GM12878 (cell line): ENCODE measurements at regions not wholly inside any gene's neighbourhood (a gene's known extent, or its start where the extent isn't known, plus 50 kb on each side); places are given as distances from the start of the nearest gene placed in this dataset.

Source experiments
- ATAC-seq: fragments of 200-7000 bp; cut with Tn5 transposase; 3 replicates; pipeline ENCODE4 v1.9.1; 2020; ENCODE audit warnings: mild to moderate bottlenecking, moderate library complexity
- BruUV-seq: library from RNA; stranded (reverse); fragments of 400-500 nt; replicated peaks from 2 replicates; lab custom pipeline; 2021; lab: Mats Ljungman, UMichigan
- CTCF ChIA-PET: fragments of 300-600 bp; sonication (Branson Sonifier 250); formaldehyde crosslinking; extraction: SDS; loops from one replicate; lab custom pipeline; 2021; ENCODE audit warnings: inconsistent platforms; lab: Yijun Ruan, JAX
- POLR2A ChIA-PET: fragments of 350-600 bp; formaldehyde crosslinking; extraction: SDS; loops from one replicate; lab custom pipeline; 2021; ENCODE audit warnings: inconsistent platforms; lab: Charles Lee
- RAD21 ChIA-PET: fragments of 300-600 bp; sonication (Branson Sonifier 250); formaldehyde crosslinking; loops from one replicate; lab custom pipeline; 2023; ENCODE audit warnings: antibody characterized with exemption; ENCODE audit not compliant: unreplicated experiment; lab: Charles Lee
- SMC1A ChIA-PET: fragments of 300-600 bp; sonication (Branson Sonifier 250); formaldehyde crosslinking; loops from one replicate; lab custom pipeline; 2023; ENCODE audit not compliant: unreplicated experiment, uncharacterized antibody; lab: Charles Lee
- DNase-seq: peaks from one replicate; pipeline ENCODE4 v3.0.0-alpha.2; 2011; ENCODE audit warnings: low read depth, low spot score
- FAIRE-seq: peaks from 3 replicates; lab custom pipeline; 2011; peaks lifted over from hg19 to GRCh38; lab: Jason Lieb, UNC
- H2AFZ ChIP-seq: 2 replicates; pipeline ENCODE4 v1.6.0; 2011; ENCODE audit warnings: low read depth, low read length, control low read depth; ENCODE audit not compliant: control insufficient read depth
- H3K27ac ChIP-seq: 2 replicates; pipeline ENCODE4 v1.5.1; 2011; ENCODE audit warnings: control low read depth; ENCODE audit not compliant: control insufficient read depth, insufficient read depth
- H3K27me3 ChIP-seq, 2 experiments: replicated peaks in 1 of 2; 2 replicates each; pipeline versions ENCODE4 v1.6.0 to v1.6.1; 2011; ENCODE audit warnings: low read length in 1 of 2; ENCODE audit not compliant: control insufficient read depth in 2 of 2, insufficient read depth in 2 of 2
- H3K36me3 ChIP-seq, 2 experiments: 2 replicates each; pipeline ENCODE4 v1.5.1; 2011; ENCODE audit warnings: low read length in 1 of 2; ENCODE audit not compliant: control insufficient read depth in 2 of 2, insufficient read depth in 2 of 2
- H3K4me1 ChIP-seq: 2 replicates; pipeline ENCODE4 v1.6.1; 2011; ENCODE audit warnings: mild to moderate bottlenecking, low read length, moderate library complexity, mixed read lengths; ENCODE audit not compliant: control insufficient read depth, insufficient read depth
- H3K4me2 ChIP-seq: 2 replicates; pipeline ENCODE4 v1.6.0; 2011; ENCODE audit warnings: control low read depth; ENCODE audit not compliant: control insufficient read depth, insufficient read depth
- H3K4me3 ChIP-seq: fragments of 200-600 bp; sonication (generic); 2 replicates; pipeline ENCODE4 v1.5.1; 2016
- H3K79me2 ChIP-seq: 2 replicates; pipeline ENCODE4 v1.6.0; 2011; ENCODE audit warnings: low read length; ENCODE audit not compliant: control insufficient read depth, insufficient read depth
- H3K9ac ChIP-seq: 2 replicates; pipeline ENCODE4 v1.8.0; 2011; ENCODE audit warnings: low read length, control low read depth, mixed read lengths; ENCODE audit not compliant: control insufficient read depth, insufficient read depth
- H3K9me3 ChIP-seq: replicated peaks from 3 replicates; pipeline ENCODE4 v1.5.1; 2011; ENCODE audit warnings: mild to moderate bottlenecking, low read length; ENCODE audit not compliant: control insufficient read depth, insufficient read depth
- H4K20me1 ChIP-seq: 2 replicates; pipeline ENCODE4 v1.6.0; 2011; ENCODE audit not compliant: control insufficient read depth, insufficient read depth
- ATF7 ChIP-seq: fragments of 450-650 bp; IDR thresholded peaks from 2 replicates; pipeline ENCODE4 v1.6.1; 2016; ENCODE audit warnings: low read depth, mild to moderate bottlenecking
- FOXM1 ChIP-seq: IDR thresholded peaks from 2 replicates; pipeline ENCODE4 v1.6.1; 2012; ENCODE audit warnings: low read depth, mild to moderate bottlenecking, inconsistent platforms, low read length, moderate library complexity
- NR2F1 ChIP-seq: fragments of 450-650 bp; conservative IDR thresholded peaks from 2 replicates; pipeline ENCODE4 v1.6.1; 2017; ENCODE audit warnings: mild to moderate bottlenecking
- POLR2A ChIP-seq: IDR thresholded peaks from 2 replicates; pipeline ENCODE4 v1.6.1; 2011; ENCODE audit warnings: low read depth, mild to moderate bottlenecking, low read length
- RAD21 ChIP-seq: IDR thresholded peaks from 2 replicates; pipeline ENCODE4 v1.6.1; 2011; ENCODE audit warnings: mild to moderate bottlenecking, low read depth, low read length, moderate library complexity; ENCODE audit not compliant: insufficient read depth
- SREBF1 ChIP-seq: IDR thresholded peaks from 2 replicates; pipeline ENCODE4 v1.6.1; 2012; ENCODE audit warnings: mild to moderate bottlenecking, low read length
- WGBS: methylation state at CpG from one replicate; pipeline ENCODE4 v1.1.6; 2016; ENCODE audit warnings: low lambda C conversion rate; ENCODE audit not compliant: insufficient replicate concordance, insufficient coverage; ENCODE audit errors: missing lambda C conversion rate; 5-methylcytosine and 5-hydroxymethylcytosine counted together
- in situ Hi-C: fragments of 300-500 bp; cut with MboI; formaldehyde crosslinking; loops from 9 replicates; pipeline ENCODE4 v1.14.3; 2018; ENCODE audit warnings: mixed read lengths
- intact Hi-C: fragments of 100-400 bp; cut with micrococcal nuclease; formaldehyde crosslinking; loops from one replicate; pipeline ENCODE4 v1.14.2; 2022; ENCODE audit not compliant: unreplicated experiment
- TF ChIP-seq, protein P1 (sequence below): IDR thresholded peaks from 2 replicates; pipeline ENCODE4 v1.6.1; 2012; ENCODE audit warnings: low read depth, low read length, improper control_type of control experiment
- TF ChIP-seq, protein P2 (sequence below): IDR thresholded peaks from 2 replicates; pipeline ENCODE4 v1.6.1; 2012; ENCODE audit warnings: low read depth, low read length, improper control_type of control experiment

DNA sequence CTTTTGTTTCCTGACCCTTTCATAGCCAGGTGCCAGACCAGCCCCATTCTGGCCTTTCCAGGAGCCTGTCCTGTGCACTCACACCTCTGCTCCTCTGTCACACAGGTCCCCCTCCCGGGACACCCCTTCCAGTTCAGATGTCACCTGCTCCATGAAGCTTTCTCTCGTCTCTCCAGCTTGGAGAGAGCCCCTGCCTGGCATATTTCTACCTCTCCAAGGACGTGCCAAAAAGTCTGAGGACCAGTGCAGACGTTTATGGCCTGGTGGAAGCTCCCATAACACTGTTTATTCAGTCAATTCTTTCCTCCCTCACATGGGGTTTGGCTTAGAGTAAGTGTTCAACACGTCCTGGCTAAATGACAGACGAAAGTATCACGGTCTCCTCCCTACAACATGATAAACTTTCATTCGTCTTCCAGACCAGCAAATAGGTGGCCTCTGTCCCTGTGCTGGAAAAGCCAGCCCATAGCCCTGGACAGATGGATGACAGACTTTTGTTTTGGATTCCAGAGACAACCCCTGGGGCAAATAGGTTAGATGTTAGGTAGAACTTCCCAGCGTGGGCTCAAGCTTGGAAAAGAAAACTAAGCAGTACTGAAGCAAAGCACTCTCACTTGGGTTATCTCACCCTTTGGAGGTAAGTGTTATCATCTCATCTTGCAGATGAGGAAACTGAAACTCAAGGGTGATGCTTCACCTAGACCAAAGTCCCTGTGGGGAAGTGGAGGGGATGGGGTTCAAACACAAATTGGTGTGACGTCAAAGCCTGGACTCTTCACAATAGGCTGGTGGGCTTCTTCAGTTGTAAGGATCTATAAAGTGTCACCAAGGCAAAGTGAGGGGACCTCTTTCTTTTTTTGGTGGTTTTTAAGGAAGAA lies 52.9 kb upstream of the ECE1 start (continued):
- TF ChIP-seq, protein P1, sequence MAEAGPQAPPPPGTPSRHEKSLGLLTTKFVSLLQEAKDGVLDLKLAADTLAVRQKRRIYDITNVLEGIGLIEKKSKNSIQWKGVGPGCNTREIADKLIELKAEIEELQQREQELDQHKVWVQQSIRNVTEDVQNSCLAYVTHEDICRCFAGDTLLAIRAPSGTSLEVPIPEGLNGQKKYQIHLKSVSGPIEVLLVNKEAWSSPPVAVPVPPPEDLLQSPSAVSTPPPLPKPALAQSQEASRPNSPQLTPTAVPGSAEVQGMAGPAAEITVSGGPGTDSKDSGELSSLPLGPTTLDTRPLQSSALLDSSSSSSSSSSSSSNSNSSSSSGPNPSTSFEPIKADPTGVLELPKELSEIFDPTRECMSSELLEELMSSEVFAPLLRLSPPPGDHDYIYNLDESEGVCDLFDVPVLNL = no peak
- peak; percentile 82 for TF ChIP-seq ATF7

DNA sequence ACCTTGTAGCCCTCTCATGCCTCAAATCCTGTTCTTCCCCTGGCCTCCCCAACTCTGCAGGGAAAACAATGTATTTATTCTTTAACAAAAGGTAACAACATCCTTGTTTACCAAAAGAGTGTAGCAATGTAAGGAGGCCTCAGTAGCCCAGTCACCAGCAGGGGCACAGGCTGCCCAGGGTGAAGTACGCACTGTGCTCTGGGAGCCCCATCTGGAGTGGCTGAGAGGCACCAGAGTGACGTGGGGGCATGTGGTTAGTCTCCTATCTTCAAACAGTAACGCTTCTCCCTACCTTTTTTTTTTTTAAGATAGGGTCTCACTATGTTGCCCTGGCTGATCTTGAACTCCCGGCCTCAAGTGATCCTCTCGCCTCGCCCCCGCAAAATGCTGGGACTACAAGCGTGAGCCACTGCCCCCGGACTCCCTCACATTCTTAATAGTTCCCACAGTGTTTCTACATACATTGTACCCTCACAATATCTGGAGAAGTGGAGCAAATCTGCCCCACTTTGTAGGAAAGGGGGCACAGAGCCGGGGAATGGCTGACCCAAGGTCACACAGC lies 51.3 kb upstream of the ECE1 start:
- POLR2A ChIA-PET = interaction anchor here (0.9 to 4.3 kb wide), 2 partner anchors 15 to 48 kb away, joined by 4 to 58 read pairs; no protein-coding TSS in a partner anchor
- SMC1A ChIA-PET = interaction anchor here (0.8 to 1.8 kb wide), 5 partner anchors 17 to 71 kb away, joined by 3 to 6 read pairs (median 4); no protein-coding TSS in a partner anchor
- in situ Hi-C loops (no loop called here), intact Hi-C loops (no loop called here)
- WGBS = 77% methylated on average over 9 of the region's 10 CpGs
- peaks cover 13% of the 10 kb centered on the region for H3K79me2 ChIP-seq
- no peak overlapping the region; the same call in 1 of the 2 replicates for H3K4me2 ChIP-seq
- RAD21 ChIA-PET = interaction anchor here (1.6 kb wide), 1 partner anchor 71 kb away, joined by 8 read pairs; no protein-coding TSS in a partner anchor
- H3K9me3 ChIP-seq = no peaks in the 10 kb centered on the region; the same call in 2 of the 3 replicates
- no peak overlapping the region for H3K9ac ChIP-seq
- H4K20me1 ChIP-seq = no peaks in the 10 kb centered on the region
- FAIRE-seq (no peak), DNase-seq (no peak)
- no TSS peak for BruUV-seq
- peaks cover 44% of the 10 kb centered on the region for H3K4me1 ChIP-seq
- no peak overlapping the region for H3K27ac ChIP-seq
- TF ChIP-seq SREBF1 = no peak
- TF ChIP-seq POLR2A = no peak
- TF ChIP-seq, protein P2, sequence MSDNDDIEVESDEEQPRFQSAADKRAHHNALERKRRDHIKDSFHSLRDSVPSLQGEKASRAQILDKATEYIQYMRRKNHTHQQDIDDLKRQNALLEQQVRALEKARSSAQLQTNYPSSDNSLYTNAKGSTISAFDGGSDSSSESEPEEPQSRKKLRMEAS = no peak
- no peak for TF ChIP-seq RAD21
- TF ChIP-seq NR2F1 = no peak
- TF ChIP-seq FOXM1 = no peak
- TF ChIP-seq, all 136 proteins: peak for 0
- Histone ChIP-seq H2AFZ (no peak overlapping the region), H3K27me3 (no peaks in the 10 kb centered on the region; a peak in 1 of 4 replicates), H3K4me3 (no peak overlapping the region), H3K36me3 (no peaks in the 10 kb centered on the region)
- CTCF ChIA-PET = no interaction called here
- ATAC-seq = no peak
